HS-5 (cell line): ENCODE measurements at regions not wholly inside any gene's neighbourhood (a gene's known extent, or its start where the extent isn't known, plus 50 kb on each side); places are given as distances from the start of the nearest gene placed in this dataset.
A peak's percentile ranks its signal among the peaks of the same experiment; 100 is the strongest.
"Not testable (repeated sequence)": the region's sequence is repeated elsewhere in the genome, so short reads cannot be mapped to it uniquely, and the experiment has no call there.

Experiments used
- DNase-seq: peaks from one replicate; pipeline ENCODE4 v3.0.0-alpha.2; 2012; ENCODE audit warnings: low read depth

DNA sequence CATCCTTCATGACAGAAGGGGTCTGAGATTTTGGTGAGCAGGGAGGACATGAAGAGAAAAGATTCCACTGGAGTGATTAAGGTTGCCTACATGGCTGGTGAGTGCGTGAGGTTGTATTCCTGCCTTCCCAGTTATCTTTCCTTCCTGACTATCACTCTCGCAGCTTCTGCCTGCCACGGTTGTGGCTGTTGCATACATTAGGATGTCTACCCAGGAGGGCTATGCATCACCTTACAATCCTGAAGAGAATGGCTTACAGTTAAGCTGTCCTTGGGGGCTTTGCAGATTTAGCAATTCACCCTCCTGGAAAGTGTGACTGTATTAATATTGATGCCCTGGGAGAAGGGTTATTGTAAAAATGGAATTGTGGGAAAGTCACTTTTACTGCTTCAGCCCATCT lies 571.0 kb downstream of the TSN start:
- no peak for DNase-seq

DNA sequence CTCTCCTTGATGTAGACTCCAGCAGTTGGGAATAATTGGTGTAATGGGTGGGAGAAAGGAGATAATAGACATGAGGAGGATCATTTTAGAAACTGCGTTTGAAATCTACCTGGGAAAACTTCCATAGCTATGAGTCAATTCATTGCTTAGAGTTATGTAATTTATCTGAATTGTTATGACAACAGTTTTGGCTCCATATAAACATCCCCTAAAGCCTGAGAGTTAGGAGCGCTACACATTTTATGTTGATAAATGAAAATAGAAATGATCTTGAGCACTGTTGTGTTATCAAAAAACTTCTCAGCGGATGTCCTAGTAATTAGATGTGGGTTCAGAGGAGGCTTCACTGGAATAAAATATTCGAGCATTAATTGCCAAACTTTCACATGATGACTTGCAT lies 573.4 kb downstream of the TSN start:
- DNase-seq = peak; percentile 0

DNA sequence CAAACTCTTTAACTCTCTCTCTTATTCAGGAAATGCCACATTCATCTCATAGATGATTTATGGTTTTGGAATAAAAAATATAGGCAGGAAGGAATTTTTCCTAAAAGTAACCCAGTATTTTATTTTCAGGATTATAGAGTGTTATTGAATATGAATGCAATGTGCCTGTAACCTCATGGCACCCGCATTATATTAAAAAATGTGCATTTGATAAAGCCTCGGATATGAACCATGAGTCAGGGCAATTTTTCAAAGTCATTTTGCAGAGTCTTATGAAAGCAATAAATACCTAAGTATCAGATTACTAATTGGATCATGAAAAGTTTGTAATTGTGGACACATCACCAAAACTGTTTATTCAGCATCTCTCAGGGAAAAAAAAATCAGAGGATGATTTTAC lies 573.8 kb downstream of the TSN start:
- peak; percentile 49 for DNase-seq

DNA sequence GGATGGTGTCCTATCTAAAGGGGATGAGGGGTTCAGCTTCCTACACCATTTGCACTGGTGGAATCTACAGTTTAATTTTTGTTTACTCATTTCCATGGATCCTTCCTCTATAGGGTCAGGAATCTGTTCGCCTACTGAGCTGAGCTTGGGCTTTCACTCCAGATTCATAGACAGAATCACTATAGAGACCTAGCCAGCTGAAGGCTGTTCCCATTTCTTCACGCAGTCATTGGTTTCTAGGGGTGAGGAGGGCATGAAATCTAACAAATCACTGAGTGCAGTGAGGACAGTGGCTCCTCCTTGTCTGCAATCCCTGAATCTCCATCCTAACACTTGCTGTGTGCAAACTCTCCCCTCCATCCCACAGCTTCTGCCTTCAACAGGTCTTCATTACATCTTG lies 578.5 kb downstream of the TSN start:
- no peak for DNase-seq

DNA sequence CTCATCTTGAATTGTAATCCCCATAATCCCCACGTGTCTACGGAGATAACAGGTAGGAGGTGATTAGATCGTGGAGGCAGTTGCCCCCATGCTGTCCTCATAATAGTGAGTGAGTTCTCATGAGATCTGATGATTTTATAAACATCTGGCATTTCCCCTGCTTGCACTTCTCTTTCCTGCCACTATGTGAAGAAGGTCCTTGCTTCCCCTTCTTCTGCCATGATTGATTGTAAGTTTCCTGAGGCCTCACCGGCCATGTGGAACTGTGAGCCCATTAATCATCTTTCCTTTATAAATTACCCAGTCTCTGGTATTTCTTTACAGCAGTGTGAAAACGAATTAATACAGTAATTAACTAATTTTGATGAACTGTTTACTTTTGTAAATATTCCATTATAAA lies 582.5 kb downstream of the TSN start:
- DNase-seq = no peak

DNA sequence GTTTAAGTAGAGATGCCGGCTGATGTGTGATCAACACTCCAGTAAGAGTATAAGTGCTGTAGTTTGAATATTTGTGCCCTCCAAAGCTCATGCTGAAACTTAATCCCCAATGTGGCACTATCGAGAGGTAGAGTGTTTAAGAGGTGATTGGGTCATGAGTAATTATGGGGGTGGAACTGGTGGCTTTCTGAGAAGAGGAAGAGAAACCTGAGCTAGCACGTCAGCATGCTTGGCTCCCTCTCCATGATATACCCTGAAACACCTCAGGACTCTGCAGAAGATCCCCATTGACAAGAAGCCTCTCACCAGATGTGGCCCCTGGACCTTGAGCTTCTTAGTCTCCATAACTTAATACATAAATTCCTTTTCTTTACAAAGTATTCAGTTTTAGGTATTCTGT lies 584.8 kb downstream of the TSN start:
- no peak for DNase-seq

DNA sequence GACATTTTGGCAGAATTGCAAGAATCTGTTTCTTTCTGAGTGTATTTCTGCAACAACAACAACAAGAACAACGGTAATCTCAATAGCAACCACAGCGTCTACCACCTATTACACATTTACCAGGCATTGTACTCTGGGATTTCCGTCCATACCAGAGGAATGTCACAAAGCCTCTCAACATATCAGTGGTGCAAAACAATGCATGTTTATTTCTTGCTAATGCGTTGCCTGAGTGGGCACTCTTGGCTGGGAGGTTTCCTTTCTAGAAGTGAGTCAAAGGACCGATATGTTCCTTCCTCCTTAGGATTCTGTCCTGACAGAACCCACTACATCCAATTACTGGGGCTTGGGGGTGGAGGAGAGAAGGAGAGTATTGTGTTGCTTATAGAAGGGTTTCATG lies 585.6 kb downstream of the TSN start:
- no peak for DNase-seq

DNA sequence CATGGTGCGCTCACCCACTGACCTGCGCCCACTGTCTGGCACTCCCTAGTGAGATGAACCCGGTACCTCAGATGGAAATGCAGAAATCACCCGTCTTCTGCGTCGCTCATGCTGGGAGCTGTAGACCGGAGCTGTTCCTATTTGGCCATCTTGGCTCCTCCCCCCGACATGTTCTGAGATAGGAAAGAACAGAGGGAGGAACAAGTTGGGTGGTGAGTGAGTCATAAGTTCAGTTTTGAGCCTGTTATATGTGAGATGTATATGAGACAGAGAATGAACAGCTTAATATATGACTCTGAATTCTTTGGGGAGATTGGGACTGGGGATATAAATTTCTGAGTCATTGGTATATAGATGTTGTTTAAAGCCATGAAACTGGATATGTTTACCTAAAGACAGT lies 596.7 kb downstream of the TSN start:
- DNase-seq = not testable (repeated sequence)

DNA sequence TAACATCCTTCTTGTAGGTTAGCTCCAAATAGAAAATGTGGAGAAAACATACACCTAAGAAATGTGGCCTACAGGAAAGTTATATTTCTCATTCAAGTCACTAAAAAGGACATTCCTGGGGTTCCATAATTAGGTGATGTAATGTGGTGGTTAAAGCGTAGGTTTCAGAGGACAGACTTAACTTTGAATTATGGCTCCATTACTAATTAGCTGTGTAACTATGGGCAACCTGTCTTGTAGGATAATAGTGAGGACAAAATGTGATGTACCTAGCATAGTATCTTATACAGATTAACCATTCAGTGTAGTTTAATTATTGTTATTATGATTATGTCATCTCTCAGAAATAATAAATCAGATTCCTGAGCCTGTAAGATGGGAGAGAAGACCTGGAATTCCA lies 602.5 kb downstream of the TSN start:
- no peak for DNase-seq

DNA sequence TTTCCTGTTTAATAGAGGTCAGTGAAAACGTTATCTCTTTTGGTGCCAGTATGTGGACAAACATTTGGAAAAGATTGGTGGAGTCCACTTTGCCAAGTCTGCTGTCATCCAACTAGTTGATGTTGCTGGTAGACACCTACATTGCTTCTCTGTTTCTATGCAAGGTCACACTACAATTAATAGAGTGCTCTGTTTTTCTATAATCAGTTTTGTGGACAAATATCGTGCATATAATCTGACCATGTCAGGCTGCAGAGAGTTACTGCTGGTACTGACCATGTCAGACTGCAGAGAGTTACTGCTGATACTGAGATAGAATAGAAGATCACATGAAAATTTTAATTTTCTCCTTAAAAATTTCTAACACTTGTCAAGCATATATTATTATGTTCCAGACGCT lies 603.3 kb downstream of the TSN start:
- no peak for DNase-seq

DNA sequence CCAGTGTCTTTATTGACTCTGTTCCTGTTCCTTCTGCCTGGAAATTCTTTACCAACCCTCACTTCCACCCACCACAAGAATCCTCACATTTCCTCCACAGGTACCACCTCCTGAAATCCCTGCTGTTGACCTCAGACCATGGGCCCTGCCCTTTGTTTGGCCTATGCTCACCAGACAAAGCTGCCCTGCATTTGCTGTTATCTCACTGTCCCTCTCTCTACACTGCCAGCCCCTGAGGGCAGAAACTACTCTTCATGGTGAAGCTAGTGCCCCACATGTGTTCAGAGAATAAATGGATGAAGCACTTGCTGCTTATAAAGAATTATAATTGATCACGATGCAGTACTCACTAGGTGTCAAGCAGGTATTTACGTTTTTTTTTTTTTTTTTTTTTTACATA lies 608.4 kb downstream of the TSN start:
- DNase-seq = no peak

DNA sequence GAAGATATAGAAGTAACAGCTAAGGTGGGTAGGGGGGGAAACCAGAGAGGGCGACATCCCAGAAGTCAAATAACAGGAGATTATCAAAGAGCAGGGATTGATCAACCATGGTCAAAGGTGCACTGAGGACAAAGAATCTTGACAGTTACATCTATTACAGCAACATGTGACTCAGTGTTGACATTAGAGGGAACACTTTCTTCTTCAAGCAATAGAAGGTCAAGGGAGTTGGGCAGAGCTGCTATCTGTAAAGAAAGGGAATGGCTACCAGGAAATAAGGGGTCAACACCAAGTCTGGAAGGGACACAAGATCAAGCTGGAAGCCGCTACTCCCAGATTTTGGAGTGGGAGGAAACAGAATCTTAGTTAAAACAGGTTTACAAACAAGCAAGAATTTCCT lies 611.0 kb downstream of the TSN start:
- DNase-seq = no peak

DNA sequence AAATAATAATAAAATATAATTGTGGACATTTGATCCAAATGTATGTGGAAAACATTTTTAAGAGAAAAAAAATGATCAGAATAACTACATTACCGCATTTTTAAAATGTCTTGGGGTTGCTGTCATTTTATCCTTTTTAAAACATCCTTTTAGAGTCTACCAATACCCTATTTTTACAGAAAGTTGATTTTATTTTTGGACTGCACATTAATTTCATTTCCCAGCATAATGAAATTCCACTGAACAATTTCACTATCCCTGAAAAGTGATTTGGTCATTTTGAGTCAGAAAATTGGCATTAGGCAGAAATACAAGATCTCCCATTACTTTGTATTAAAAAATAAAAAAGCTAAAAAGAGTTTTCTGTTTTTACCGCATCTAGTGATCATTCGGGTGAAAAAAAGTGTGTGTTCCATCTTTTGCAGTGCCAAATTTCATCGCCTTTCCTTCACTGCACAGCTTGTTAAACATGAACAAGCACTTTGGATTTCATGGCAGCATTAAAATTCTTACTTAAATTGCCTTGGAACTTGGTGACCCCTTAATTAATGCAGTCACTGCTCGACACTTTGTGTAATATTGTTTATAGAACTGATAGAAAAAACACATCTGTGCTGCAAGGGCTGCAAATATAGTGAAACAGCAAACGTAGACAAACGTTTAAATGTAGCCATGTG lies 611.7 kb downstream of the TSN start:
- DNase-seq = no peak

DNA sequence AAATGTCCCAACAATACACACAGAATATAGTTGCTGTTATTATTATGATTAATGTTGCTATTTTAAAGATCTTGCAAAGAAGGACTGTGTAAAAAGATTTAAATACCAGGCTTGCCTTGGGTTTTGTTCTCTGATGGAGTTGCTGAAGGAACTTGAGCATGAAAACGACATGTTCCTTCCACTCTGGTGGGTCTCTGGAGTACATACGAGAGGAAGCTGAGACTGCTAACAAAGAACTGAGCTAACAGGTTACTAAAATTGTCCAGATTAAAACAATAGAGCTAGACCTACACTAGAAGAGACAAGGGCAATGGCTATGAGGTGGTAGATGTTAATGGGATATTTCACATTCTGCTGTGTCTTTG lies 612.2 kb downstream of the TSN start:
- DNase-seq = no peak

DNA sequence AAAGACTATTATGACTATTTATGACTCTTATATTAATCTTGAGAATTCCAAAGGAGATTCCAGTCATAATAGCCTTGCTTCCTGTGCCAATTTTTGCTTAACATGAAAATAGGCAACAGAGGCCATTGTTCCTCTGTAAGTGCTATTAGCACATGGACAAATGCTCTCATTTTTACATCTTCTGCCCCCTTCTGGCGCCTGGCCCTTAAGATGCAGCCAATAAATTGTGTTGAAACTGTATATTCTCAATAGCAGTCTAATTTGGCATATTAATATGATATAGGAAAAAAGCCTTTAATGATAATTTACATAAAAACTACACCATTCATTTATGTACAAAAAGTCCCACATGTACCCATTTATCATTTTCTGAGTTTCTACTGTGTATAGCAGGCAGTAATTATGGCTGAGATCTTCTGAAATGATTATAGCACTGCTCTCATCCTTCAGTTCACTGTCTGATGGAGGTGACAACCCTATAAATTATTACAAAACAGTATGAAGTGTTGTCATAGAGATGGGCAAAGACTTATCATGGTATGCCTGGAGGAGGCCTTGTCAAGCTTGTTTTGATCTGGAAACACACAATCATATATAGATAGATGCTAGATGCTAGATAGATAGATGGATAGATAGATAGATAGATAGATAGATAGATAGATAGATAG lies 613.3 kb downstream of the TSN start:
- DNase-seq = no peak

DNA sequence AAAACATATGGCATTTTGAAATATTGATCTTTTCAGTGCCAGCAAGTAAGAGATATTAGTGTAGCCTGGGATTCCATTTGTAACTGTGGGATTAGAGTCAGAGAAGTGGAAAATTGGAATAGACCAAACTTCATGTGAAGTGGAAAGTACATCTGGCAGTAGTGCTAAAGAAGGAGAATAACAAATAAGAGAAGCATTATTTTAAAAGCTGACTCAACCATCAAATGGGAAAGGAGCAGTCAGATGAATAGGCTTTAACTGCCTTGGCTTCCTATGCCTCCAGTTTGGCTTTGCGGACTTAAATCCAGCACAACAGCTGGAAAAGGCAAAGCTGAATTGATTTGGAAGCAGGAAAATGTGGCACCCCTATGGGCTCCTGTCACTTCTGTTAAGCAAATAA lies 623.1 kb downstream of the TSN start:
- DNase-seq = no peak

DNA sequence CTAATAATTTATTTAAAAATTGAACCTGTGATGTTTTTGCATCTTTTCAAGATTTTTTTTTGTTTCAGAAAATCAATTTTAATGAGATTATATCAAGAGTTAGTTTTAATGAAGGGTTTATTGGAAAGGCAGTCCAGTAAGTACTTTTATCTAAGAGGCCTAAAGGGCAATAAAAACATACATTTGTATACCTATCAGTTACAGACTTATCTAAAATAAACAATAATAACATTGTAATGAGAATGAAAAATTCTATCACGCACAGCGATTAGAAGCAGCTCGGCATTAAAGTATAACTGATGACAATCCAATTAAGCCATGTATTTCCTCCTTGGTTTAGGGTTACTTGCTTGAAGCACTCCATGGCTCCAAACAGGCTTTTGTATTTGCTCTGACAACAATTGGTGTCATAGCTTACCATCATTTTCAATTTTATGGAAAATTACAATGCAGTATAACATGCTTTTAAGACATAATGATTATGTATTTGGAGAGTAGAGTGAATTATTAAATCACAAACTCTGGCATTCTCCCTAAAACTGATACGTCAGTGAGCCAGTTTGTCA lies 629.4 kb downstream of the TSN start:
- no peak for DNase-seq

DNA sequence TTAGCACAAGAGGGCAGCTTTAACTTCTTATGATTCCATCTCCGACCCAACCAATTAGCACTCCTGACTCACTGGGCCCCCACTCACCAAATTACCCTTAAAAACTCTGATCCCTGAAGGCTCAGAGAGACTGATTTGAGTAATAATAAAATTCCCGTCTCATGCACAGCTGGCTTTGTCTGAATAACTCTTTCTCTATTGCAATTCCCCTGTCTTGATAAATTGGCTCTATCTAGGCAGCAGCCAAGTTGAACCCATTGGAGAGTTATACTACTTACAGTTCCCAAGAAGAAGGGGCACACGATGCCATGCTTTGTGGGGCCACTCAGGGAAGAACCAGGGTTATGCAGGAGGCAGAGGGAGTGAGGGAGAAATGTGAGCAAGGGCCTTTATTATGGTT lies 632.8 kb downstream of the TSN start:
- DNase-seq = no peak

DNA sequence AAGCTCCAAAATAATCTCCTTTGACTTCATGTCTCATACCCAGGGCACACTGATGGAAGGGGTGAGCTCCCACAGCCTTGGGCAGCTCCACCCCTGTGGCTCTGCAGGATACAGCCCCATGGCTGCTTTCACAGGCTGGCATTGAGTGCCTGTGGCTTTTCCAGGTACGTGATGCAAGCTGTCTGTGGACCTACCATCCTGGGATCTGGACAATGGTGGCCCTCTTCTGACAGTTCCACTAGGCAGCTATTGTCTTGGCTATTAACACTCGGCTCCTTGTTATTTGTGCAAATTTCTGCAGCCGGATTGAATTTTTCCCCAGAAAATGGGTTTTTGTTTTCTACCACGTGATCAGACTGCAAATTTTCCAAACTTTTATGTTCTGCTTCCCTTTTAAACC lies 634.2 kb downstream of the TSN start:
- DNase-seq = no peak

DNA sequence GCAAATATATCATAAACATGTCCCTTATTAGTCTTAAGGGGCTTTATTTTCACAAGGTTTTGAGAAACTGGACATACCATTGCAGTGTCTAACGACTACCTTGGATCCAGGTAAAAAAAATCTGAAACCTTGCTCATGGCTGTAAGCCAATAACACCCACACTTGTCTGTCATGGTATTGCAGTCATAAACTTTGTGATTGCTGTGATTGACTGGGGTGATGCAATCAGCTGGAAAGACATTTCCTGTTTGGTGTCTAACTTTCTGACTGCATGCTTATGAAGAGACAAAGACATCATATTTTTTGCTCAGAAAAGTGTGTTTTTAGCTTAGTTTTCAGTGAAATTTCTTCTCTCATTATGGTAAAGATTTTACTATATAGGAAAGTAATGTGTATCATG lies 635.0 kb downstream of the TSN start:
- DNase-seq = no peak

DNA sequence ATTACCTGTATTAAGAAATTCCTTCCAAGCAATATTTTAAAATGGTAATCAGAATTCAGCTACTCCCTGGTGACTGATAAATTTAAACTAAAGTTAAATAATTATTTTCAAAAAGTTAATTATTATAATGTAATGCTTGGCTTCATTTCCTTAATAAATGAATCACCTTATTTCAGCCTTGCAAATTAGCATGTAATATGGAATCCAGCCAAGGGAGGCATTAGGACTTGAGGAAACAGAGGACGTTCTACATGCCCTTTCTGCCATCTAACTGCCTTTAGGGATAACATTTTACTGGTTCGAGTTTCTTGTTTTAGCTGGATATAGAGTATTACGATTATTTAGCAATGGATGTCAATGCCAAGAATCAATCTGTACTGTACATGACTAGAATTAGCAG lies 636.3 kb downstream of the TSN start:
- DNase-seq = no peak

DNA sequence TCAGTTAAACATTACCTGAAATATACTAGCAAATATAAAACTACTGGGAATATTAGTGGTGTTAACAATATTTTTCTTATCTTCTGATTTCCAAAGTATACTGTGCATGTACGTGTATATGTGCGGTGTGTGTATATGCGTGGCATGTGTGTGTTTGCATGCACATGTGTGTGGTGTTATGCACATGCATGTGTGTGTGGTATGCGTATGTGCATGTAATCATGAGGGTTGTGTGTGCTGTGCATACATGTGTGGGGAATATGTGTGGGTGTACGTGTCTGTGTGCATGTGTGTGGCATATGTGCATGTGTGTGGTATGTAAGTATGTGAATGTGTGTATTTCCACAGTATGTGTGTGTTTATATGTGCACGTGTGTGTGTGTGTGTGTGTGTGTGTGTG lies 640.2 kb downstream of the TSN start:
- DNase-seq = no peak

DNA sequence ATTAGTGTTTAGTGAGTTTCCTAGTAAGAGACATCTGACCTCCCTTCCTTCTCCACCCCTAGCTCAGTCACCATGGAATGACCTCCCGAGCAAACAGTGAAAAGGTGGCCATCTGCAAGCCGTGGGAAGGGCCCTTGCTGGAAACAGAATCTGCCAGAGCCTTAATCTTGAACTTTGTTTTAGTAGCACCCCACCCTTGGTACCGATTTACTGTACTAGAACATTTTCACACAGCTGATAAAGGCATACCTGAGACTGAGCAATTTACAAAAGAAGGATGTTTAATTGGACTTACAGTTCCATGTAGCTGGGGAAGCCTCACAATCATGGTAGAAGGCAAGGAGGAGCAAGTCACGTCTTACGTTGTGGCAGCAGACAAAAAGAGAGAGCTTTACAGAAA lies 655.8 kb downstream of the TSN start:
- no peak for DNase-seq

DNA sequence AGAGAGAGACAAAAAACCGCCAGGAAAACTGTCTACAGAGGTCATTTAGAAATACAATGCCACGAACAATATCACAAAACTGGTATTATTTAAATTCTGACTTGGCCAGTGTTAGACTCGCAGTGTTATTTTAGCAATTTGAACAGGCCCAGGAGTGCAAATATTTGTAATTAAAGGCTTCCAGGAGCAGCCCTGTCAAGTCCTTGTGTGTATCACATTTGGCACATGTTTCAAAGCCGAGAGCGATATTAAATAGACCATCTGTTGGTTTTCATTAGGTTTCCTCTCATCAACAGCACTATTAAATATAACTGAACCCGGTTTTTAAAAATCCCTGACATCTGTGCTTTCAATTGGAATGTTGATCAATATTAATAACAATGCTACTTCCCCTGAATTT lies 656.9 kb downstream of the TSN start:
- DNase-seq = no peak
